Uterus (tissue), 2 donors: ENCODE measurements at regions not wholly inside any gene's neighbourhood (a gene's known extent, or its start where the extent isn't known, plus 50 kb on each side); places are given as distances from the start of the nearest gene placed in this dataset.

ENCODE experiments used
- POLR2A ChIP-seq, 2 donors: fragments of 450-650 bp; IDR thresholded peaks; one replicate each; pipeline ENCODE4 v1.6.1; 2016; ENCODE audit warnings: antibody characterized with exemption in 2 of 2, mild to moderate bottlenecking in 1 of 2, moderate library complexity in 1 of 2
- TF ChIP-seq, protein P1 (sequence below), 4 experiments: fragments of 200-600 bp in 2 of 4; fragments of 450-650 bp in 2 of 4; sonication (generic) in 2 of 4; IDR thresholded peaks; one replicate each; pipeline ENCODE4 v1.5.1; 2016 to 2019; ENCODE audit warnings: antibody characterized with exemption in 4 of 4, mild to moderate bottlenecking in 2 of 4, moderate library complexity in 1 of 4

GRCh38 chr1:193712392-193712791 is 526.0 kb upstream of the B3GALT2 start:
- TF ChIP-seq, protein P1, sequence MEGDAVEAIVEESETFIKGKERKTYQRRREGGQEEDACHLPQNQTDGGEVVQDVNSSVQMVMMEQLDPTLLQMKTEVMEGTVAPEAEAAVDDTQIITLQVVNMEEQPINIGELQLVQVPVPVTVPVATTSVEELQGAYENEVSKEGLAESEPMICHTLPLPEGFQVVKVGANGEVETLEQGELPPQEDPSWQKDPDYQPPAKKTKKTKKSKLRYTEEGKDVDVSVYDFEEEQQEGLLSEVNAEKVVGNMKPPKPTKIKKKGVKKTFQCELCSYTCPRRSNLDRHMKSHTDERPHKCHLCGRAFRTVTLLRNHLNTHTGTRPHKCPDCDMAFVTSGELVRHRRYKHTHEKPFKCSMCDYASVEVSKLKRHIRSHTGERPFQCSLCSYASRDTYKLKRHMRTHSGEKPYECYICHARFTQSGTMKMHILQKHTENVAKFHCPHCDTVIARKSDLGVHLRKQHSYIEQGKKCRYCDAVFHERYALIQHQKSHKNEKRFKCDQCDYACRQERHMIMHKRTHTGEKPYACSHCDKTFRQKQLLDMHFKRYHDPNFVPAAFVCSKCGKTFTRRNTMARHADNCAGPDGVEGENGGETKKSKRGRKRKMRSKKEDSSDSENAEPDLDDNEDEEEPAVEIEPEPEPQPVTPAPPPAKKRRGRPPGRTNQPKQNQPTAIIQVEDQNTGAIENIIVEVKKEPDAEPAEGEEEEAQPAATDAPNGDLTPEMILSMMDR (IDR thresholded peaks at IDR 0.05), result no peak
- no peak for TF ChIP-seq POLR2A (IDR thresholded peaks at IDR 0.05)
